OCI-LY7 (cell line): ENCODE measurements at regions not wholly inside any gene's neighbourhood (a gene's known extent, or its start where the extent isn't known, plus 50 kb on each side); places are given as distances from the start of the nearest gene placed in this dataset.

Source experiments
- BruUV-seq: library from RNA; stranded (reverse); fragments of 400-500 nt; replicated peaks from 2 replicates; lab custom pipeline; 2021; lab: Mats Ljungman, UMichigan
- CTCF ChIA-PET: fragments of 300-600 bp; sonication (Branson Sonifier 250); formaldehyde crosslinking; loops from one replicate; lab custom pipeline; 2022; ENCODE audit warnings: antibody characterized with exemption; ENCODE audit not compliant: unreplicated experiment; lab: Charles Lee
- POLR2A ChIA-PET: fragments of 300-600 bp; sonication (Branson Sonifier 250); formaldehyde crosslinking; loops from one replicate; lab custom pipeline; 2022; ENCODE audit warnings: antibody characterized with exemption; lab: Charles Lee
- DNase-seq: peaks from one replicate; pipeline ENCODE4 v3.0.0-alpha.2; 2015; ENCODE audit warnings: low spot score
- H2AFZ ChIP-seq: fragments of 200-600 bp; sonication (generic), shearing (Covaris generic); 2 replicates; pipeline ENCODE4 v1.6.1; 2014; ENCODE audit warnings: mild to moderate bottlenecking, antibody characterized with exemption, low read length, moderate library complexity
- H3K27ac ChIP-seq: fragments of 200-600 bp; sonication (generic); 2 replicates; pipeline ENCODE4 v1.5.1; 2014; ENCODE audit warnings: mixed run types, low read depth, mild to moderate bottlenecking, moderate library complexity, low read length, inconsistent platforms; ENCODE audit not compliant: poor library complexity, severe bottlenecking
- H3K36me3 ChIP-seq: fragments of 200-600 bp; sonication (generic); 2 replicates; pipeline ENCODE4 v1.6.1; 2014; ENCODE audit warnings: mild to moderate bottlenecking, antibody characterized with exemption, low read length, moderate library complexity, mixed read lengths; ENCODE audit not compliant: insufficient read depth
- H3K4me1 ChIP-seq: fragments of 200-600 bp; sonication (generic); 2 replicates; pipeline ENCODE4 v1.5.1; 2014; ENCODE audit warnings: mild to moderate bottlenecking, low read length; ENCODE audit not compliant: insufficient read depth, poor library complexity, severe bottlenecking
- H3K4me2 ChIP-seq: fragments of 200-600 bp; sonication (generic); 2 replicates; pipeline ENCODE4 v1.6.1; 2014; ENCODE audit warnings: mild to moderate bottlenecking, low read length
- H3K4me3 ChIP-seq: fragments of 200-600 bp; sonication (generic); 2 replicates; pipeline ENCODE4 v1.5.1; 2014; ENCODE audit warnings: mild to moderate bottlenecking, low read depth, low read length; ENCODE audit not compliant: poor library complexity, severe bottlenecking
- H3K79me2 ChIP-seq: fragments of 200-600 bp; sonication (generic); 2 replicates; pipeline ENCODE4 v1.6.1; 2016; ENCODE audit warnings: low read depth, mild to moderate bottlenecking, low read length, moderate library complexity, mixed read lengths; ENCODE audit not compliant: insufficient read depth
- H3K9me2 ChIP-seq: fragments of 200-600 bp; sonication (generic); 2 replicates; pipeline ENCODE4 v1.6.1; 2016; ENCODE audit warnings: mild to moderate bottlenecking, low read length, mixed read lengths; ENCODE audit not compliant: insufficient read depth
- H3K9me3 ChIP-seq: fragments of 200-600 bp; sonication (generic); 2 replicates; pipeline ENCODE4 v1.6.1; 2014; ENCODE audit warnings: mild to moderate bottlenecking, mixed run types, low read length, mixed read lengths
- H4K20me1 ChIP-seq: fragments of 200-600 bp; sonication (generic); 2 replicates; pipeline ENCODE4 v1.6.1; 2014; ENCODE audit warnings: mild to moderate bottlenecking, antibody characterized with exemption, low read length, moderate library complexity, mixed read lengths; ENCODE audit not compliant: insufficient read depth
- CTCF ChIP-seq: fragments of 200-600 bp; sonication (generic); conservative IDR thresholded peaks from 2 replicates; pipeline ENCODE4 v1.5.1; 2014; ENCODE audit warnings: mild to moderate bottlenecking, antibody characterized with exemption, low read length, moderate library complexity, mixed read lengths
- EZH2phosphoT487 ChIP-seq: fragments of 200-600 bp; sonication (generic); IDR thresholded peaks from 2 replicates; pipeline ENCODE4 v1.6.1; 2018; ENCODE audit warnings: low read depth, borderline replicate concordance, mild to moderate bottlenecking, mixed run types, antibody characterized with exemption, low read length, moderate library complexity, mixed read lengths
- intact Hi-C: fragments of 100-400 bp; cut with micrococcal nuclease; formaldehyde crosslinking; loops from one replicate; pipeline ENCODE4 v1.10.0; 2022; ENCODE audit not compliant: unreplicated experiment

DNA sequence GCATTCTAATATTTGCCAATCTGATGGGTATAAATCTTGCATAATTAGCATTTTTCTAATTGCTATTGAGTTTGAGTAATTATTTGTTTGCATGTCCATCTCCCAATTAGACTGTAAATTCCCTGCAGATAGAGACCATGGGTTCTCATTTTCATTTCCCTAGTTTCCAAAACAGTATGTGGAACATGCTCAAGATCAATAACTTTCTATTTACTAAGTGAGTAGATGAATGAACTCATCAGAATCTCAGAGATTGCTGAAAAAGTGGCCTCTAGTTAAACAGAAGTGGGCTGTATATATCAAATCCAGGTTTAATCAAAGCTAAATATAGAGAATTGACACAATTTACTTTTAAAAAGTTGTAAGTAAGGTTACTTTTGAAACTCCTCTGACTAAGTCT lies 138.0 kb upstream of the PGR start:
- DNase-seq, result no peak
- Histone ChIP-seq H3K36me3 (no peaks in the 10 kb centered on the region), H2AFZ (no peak overlapping the region), H3K27ac (no peak overlapping the region), H3K4me2 (no peak overlapping the region), H3K4me1 (no peaks in the 10 kb centered on the region), H3K9me3 (no peaks in the 10 kb centered on the region), H4K20me1 (no peaks in the 10 kb centered on the region), H3K4me3 (no peak overlapping the region), H3K79me2 (no peaks in the 10 kb centered on the region), H3K9me2 (no peaks in the 10 kb centered on the region)
- BruUV-seq, result no TSS peak
- ChIA-PET CTCF (no interaction called here), POLR2A (interaction anchor here (0.7 kb wide), 1 partner anchor 932 kb away, joined by 3 read pairs; no protein-coding TSS in a partner anchor)
- TF ChIP-seq CTCF (no peak), EZH2phosphoT487 (no peak)
- intact Hi-C loops, result no loop called here

- no peaks in the 10 kb centered on the region for H3K9me3 ChIP-seq
- POLR2A ChIA-PET, result interaction anchor here (0.5 to 0.7 kb wide), 3 partner anchors 10 to 60 kb away, joined by 3 to 5 read pairs (median 5); no protein-coding TSS in a partner anchor
- TF ChIP-seq EZH2phosphoT487 (no peak), CTCF (no peak)
- CTCF ChIA-PET, result no interaction called here
- no TSS peak for BruUV-seq
- H4K20me1 ChIP-seq, result no peaks in the 10 kb centered on the region
- H3K79me2 ChIP-seq, result no peaks in the 10 kb centered on the region
- H3K36me3 ChIP-seq, result no peaks in the 10 kb centered on the region
- H2AFZ ChIP-seq, result no peak overlapping the region
- intact Hi-C loops, result no loop called here
- no peak overlapping the region for H3K4me3 ChIP-seq
- no peaks in the 10 kb centered on the region for H3K9me2 ChIP-seq
- H3K4me2 ChIP-seq, result no peak overlapping the region
- DNase-seq, result no peak
- no peak overlapping the region for H3K27ac ChIP-seq
- no peaks in the 10 kb centered on the region for H3K4me1 ChIP-seq
Observed at GRCh38 chr11:101264306-101264705, 134.7 kb upstream of the PGR start.

- Histone ChIP-seq H3K9me3 (no peaks in the 10 kb centered on the region), H3K36me3 (no peaks in the 10 kb centered on the region), H3K4me1 (no peaks in the 10 kb centered on the region), H3K4me2 (no peak overlapping the region), H3K9me2 (no peaks in the 10 kb centered on the region), H3K4me3 (no peak overlapping the region), H4K20me1 (no peaks in the 10 kb centered on the region), H3K27ac (no peak overlapping the region), H2AFZ (no peak overlapping the region), H3K79me2 (no peaks in the 10 kb centered on the region)
- no peak for TF ChIP-seq EZH2phosphoT487
- intact Hi-C loops, result no loop called here
- DNase-seq, result no peak
- ChIA-PET POLR2A (interaction anchor here (0.7 kb wide), 1 partner anchor 162 kb away, joined by 4 read pairs; no protein-coding TSS in a partner anchor), CTCF (no interaction called here)
- BruUV-seq, result no TSS peak
Observed at GRCh38 chr11:101262995-101263394, 133.4 kb upstream of the PGR start.
